GM13977 (cell line): ENCODE measurements at regions not wholly inside any gene's neighbourhood (a gene's known extent, or its start where the extent isn't known, plus 50 kb on each side); places are given as distances from the start of the nearest gene placed in this dataset.
A peak's percentile ranks its signal among the peaks of the same experiment; 100 is the strongest.
"Not testable (repeated sequence)": the region's sequence is repeated elsewhere in the genome, so short reads cannot be mapped to it uniquely, and the experiment has no call there.

Experiments used
- DNase-seq: peaks from one replicate; pipeline ENCODE4 v3.0.0; 2012; ENCODE audit warnings: low spot score
- CTCF ChIP-seq: IDR thresholded peaks from 2 replicates; pipeline ENCODE4 v1.5.1; 2012; ENCODE audit warnings: mild to moderate bottlenecking, control low read depth; ENCODE audit not compliant: insufficient read depth; ENCODE audit errors: extremely low read depth, missing control alignments
- in situ Hi-C: fragments of 300-500 bp; cut with MboI; formaldehyde crosslinking; loops from one replicate; pipeline ENCODE4 v1.12.0; 2022; ENCODE audit warnings: low sequenced_read_pairs, low pct_unique_long_range_greater_than_20kb, mixed read lengths, inconsistent platforms; ENCODE audit not compliant: unreplicated experiment

DNA sequence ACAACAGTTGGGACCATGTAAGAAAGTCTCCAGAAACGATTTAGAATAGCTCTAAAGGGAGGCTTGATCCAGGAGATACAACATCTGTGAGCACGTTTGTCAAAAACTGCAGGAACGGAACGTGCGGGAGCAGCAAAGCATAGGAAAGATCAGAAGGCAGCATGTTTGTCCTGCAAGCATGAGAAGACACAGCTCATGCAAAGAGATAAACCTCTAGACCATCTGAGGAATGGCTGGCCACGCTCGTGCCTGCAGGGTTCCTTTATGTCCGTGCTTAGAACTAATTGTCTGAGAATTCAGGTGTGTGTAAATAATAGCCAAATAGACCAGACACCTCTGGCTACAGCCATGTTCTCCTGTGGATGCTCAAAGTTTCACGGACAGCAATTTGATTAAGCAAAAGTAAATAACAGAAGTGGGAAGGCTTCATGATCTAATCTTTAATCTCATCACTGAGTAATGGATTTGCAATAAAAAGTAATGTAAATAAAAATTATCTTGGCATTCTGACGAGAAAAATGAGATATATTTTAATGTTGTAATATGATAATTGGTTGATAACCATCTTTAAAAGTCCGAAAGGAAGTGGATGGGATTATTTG is 534.8 kb upstream of the CDH7 start:
- in situ Hi-C loops = no loop called here
- no peak for DNase-seq
- TF ChIP-seq CTCF = no peak

DNA sequence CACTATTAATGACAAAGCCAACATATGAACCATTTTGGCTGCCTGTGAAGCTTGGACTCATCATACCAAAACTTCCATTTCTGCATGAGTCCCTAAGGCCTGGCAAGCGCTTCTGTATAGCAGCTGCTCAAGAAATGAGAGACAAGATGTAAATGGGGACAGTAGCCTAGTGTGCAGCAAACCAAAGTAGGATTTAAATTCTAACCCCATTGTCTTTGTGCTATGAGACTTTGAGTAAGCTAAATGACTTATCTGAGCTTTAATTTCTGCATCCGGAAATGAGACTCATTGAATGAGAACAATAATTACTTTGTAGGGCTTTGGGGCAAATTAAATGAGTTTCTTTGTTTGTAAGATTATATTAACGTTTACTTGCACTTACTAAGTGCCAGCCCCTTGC is 536.4 kb upstream of the CDH7 start:
- in situ Hi-C loops = no loop called here
- DNase-seq = no peak
- TF ChIP-seq CTCF = no peak

DNA sequence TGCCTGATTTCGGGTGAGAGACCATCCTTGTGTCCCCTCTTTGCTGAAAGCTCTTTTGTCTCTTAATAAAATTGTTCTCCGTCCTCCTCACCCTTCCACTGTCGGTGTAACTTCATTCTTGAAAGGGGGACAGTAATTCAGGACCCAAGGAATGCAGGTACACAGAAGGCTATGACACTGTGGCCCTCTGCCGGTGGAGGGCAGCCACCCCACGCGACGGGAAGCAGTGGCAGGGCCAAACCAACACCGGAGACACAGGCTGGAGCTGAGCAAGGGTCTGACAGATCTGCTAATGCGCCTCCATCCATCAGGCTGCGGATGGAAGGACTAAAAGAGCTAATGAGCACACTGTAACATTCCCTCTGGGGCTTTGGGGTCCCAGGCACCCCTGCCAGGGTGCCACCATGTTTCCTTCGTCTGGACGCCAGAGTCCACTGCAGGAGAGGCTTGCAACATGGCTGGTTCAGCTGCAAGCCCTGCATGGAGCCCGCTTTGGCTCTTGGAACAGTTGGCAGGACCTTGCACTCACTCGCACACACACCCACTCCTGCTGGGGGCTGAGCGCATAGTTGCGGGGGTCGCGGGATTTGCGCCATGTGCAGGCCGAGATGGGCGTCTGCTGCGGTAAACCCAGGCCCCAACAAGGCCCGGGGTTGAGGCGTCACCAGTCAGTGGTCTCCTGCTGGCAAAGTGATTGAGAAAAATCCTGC is 544.1 kb upstream of the CDH7 start:
- no peak for DNase-seq
- TF ChIP-seq CTCF = peak; percentile 19
- in situ Hi-C loops = no loop called here

DNA sequence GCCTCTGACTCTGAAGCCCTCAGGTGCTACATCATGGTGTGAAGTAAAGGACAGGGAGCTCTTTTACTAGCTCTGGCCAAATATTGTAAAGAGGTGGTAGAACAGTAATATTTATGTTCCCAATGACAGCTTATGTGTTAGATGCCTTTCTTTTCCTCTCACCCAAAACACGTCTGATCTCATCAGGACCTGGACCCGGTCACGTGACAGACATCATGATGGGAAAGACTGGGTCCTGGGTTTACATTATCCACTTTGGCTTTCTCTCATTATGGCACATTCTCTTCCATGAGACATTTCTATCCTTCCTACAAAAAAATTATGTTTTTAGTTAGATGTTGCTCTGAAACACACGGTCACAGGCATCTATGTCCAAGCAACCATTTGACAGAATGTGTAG is 548.7 kb upstream of the CDH7 start:
- TF ChIP-seq CTCF = no peak
- in situ Hi-C loops = no loop called here

DNA sequence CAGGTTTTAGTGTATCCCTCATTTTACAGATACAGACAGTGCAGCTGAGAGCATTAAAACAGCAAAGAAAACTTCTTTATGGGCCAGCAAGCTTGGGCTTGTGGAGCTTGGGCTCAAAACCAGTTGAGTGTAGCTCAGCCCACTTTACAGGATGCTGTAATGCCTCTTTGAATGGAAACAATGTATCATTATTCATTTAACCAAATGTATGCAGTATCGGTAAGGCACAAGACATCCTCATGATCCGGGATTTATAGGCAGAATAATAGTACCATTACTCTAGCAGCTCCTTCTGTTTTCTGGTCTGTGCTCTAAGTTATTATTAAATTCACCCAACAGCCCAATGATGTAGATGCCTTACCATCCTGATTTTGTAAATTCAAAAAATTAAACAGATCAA is 575.1 kb upstream of the CDH7 start:
- in situ Hi-C loops = no loop called here
- DNase-seq = no peak
- TF ChIP-seq CTCF = no peak

More for the DNA sequence above, 548.7 kb upstream of the CDH7 start:
- DNase-seq = no peak

DNA sequence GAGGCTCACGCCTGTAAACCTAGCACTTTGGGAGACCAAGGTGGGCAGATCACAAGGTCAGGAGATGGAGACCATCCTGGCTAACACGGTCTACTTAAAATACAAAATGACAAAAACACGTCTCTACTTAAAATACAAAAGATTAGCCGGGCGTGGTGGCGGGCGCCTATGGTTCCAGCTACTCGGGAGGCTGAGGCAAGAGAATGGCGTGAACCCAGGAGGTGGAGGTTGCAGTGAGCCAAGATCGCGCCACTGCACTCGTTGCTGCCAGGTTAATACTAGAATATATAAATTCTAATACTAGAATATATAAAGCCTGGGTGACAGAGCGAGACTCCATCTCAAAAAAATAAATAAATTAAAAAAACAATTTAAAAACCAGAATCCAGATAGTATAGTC is 588.7 kb upstream of the CDH7 start:
- in situ Hi-C loops, DNase-seq: not testable (repeated sequence)

DNA sequence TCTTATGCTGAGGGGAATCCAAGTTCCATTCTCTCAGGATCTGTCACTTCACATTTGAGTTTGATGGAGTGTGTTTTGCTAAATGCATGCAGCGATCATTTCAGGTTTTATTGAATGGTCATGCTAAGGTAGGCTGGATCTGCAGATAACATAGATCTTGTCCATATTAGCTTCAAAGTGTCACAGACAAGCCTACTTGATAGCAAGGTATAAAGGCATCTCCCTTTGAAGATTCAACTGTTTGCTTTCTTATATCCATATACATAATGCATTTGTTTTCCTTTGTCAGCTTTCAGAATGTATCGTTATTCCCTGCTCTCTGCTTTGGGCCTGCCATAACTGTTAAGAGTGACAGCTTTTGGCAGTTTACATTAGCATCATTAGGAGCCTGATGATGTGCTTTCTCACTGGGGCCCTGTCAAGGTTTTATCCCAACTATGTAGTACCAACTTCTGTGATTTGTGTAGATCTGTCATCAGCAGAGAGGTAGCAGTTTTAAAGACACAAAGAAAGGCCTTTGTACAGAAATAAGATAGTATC is 604.3 kb upstream of the CDH7 start:
- no peak for TF ChIP-seq CTCF
- in situ Hi-C loops = no loop called here
- DNase-seq = no peak
